GM19468 (cell line): ENCODE measurements at regions not wholly inside any gene's neighbourhood (a gene's known extent, or its start where the extent isn't known, plus 50 kb on each side); places are given as distances from the start of the nearest gene placed in this dataset.
A peak's percentile ranks its signal among the peaks of the same experiment; 100 is the strongest.

Experiments
- ATAC-seq: cut with Tn5 transposase; IDR thresholded peaks from one replicate; pipeline ENCODE4 v1.9.1; 2021; ENCODE audit warnings: mild to moderate bottlenecking, moderate library complexity, moderate number of reproducible peaks; ENCODE audit not compliant: unreplicated experiment; ENCODE audit errors: extremely low read depth

GRCh38 chr9:8189881-8190280, 390.3 kb upstream of the DMAC1 start:
- ATAC-seq, result no peak

GRCh38 chr9:8188723-8189407, 389.3 kb upstream of the DMAC1 start:
- ATAC-seq, result no peak

DNA sequence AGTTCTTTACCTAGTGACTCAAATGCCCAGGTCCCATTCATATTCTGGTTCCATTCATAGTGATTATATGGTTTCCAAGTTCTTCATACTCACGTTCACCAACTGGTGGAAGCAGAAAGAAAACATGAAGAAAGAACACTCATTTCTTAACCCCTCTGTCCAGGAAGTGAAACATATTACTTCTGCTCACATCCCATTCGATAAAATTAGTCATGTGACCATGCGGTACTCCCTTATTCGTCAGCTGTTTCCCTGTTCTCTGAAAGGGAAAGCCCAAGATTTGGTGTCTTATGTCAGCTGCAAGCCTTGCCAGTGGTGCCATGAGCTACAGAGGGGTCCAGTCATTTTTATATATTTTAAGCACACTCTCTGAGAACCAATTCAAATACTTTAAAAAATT, 387.0 kb upstream of the DMAC1 start:
- no peak for ATAC-seq

GRCh38 chr9:8183618-8184017, 384.0 kb upstream of the DMAC1 start:
- no peak for ATAC-seq

DNA sequence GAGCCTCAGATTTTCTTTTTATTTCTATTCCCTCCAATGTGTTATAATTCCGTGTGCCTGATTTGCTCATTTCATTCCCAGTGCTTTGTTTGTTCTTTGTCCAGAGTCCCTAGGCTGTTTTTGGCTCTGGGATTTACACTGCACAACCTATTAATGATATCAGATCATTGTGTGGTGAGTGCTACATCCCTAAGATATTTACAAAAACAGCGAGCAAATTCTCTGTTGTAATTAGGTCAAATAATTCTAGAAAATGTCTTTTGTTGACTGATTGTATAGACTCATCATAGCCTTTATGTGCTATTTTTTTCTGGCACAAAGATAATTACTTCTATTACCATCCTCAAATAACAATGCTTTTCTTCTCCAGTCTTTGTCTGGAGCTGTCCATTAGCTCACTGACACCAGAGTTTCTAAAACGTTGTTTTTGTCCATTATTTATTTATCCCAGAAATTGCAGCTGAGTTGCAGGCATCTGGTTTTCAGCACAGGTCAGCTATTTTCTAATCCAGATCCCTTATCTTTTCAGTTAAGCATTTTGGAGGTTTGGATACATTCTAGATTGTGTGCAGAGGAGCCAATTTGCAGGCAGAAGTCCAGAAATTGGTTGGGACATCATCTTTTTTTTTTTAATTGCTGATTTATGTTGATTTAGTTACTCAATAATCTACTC, 379.9 kb upstream of the DMAC1 start:
- no peak for ATAC-seq

DNA sequence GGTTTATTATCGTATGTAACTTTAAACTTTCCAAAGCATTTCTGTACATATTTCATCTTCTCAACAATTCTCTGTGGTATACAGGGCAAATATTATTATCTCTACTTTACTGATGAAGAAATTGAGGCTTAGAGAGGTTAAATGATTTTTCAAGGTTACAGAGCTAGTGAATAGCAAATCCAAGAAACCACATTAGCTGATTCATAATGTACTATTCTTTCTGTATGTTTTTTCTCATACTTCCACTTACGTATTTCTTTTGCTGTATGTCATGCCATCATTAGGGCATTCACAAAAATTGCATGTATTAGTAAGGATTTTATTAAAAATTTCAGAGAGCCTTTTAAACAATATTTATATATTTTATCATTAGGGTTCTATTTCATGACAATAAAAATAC, 372.4 kb upstream of the DMAC1 start:
- ATAC-seq, result no peak

- no peak for ATAC-seq
Measured at GRCh38 chr9:8168916-8169438, 369.4 kb upstream of the DMAC1 start.

- no peak for ATAC-seq
Measured at GRCh38 chr9:8160787-8161186, 361.2 kb upstream of the DMAC1 start.

DNA sequence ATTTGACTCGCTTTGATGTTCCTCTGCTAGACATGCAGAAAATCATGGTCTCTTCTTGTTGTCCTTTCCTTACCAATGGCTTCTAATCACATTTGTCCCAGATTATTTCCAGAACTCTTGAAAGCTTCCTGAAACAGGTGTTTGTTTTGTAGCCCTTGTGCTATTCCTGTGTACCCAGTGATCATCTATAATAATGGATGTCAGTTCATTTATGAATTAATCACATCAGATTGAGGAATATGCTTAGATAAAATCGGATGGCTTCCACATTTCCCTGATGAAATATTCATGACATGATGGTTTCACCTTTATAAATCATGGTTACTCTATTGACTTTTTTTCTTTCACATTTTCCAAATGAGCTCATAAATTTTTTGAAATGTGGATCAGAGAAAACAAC, 359.0 kb upstream of the DMAC1 start:
- ATAC-seq, result no peak

DNA sequence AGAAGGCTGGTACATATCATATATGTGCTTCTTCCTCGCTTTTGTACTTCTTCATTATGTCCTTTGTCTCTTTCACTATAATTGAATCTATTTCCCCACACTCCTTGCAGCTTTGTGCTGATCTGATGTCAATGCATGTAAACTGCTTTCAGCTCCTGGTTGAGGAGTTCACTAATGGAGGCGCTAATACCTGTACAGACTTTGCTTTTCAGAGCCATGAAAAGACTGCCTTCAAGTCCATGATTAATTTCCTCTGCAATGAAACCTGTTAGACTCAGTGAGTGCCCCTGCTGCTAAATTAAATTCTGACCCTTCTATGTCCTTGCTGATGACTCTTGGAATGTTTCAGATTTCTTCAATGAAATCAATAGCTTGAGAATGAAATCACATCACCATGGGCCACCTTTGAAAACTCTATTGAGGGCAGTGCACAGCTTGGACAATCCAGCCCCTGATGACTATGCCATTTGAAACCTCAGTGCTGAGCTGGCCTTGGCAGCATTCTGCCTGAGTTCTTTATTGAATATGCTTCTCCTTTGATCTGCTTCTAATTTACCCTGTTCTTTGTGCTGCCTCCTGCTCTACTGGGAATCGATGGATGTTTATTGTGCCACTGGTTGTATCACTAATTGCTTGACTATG, 358.2 kb upstream of the DMAC1 start:
- no peak for ATAC-seq

- peak; percentile 26 for ATAC-seq
Measured at GRCh38 chr9:8156346-8156745, 356.8 kb upstream of the DMAC1 start.

GRCh38 chr9:8155706-8156105, 356.1 kb upstream of the DMAC1 start:
- no peak for ATAC-seq

GRCh38 chr9:8143677-8144076, 344.1 kb upstream of the DMAC1 start:
- no peak for ATAC-seq

- no peak for ATAC-seq
Measured at GRCh38 chr9:8140557-8140956, 341.0 kb upstream of the DMAC1 start.

- ATAC-seq, result no peak
Measured at GRCh38 chr9:8139756-8140155, 340.2 kb upstream of the DMAC1 start.

GRCh38 chr9:8136477-8136876, 336.9 kb upstream of the DMAC1 start:
- ATAC-seq, result no peak

GRCh38 chr9:8134635-8135034, 335.1 kb upstream of the DMAC1 start:
- ATAC-seq, result no peak

- ATAC-seq, result no peak
Measured at GRCh38 chr9:8133606-8134005, 334.0 kb upstream of the DMAC1 start.

GRCh38 chr9:8115570-8115969, 316.0 kb upstream of the DMAC1 start:
- no peak for ATAC-seq

GRCh38 chr9:8114826-8115225, 315.2 kb upstream of the DMAC1 start:
- ATAC-seq, result no peak

GRCh38 chr9:8106362-8106761, 306.8 kb upstream of the DMAC1 start:
- no peak for ATAC-seq
